SK-N-MC (cell line): ENCODE measurements at regions not wholly inside any gene's neighbourhood (a gene's known extent, or its start where the extent isn't known, plus 50 kb on each side); places are given as distances from the start of the nearest gene placed in this dataset.
"Not testable (repeated sequence)": the region's sequence is repeated elsewhere in the genome, so short reads cannot be mapped to it uniquely, and the experiment has no call there.

Experiments
- DNase-seq: peaks from one replicate; pipeline ENCODE4 v3.0.0-alpha.2; 2011; ENCODE audit warnings: low read depth, low spot score
- H3K27ac ChIP-seq: fragments of 200-600 bp; sonication (generic); 2 replicates; pipeline ENCODE4 v1.5.1; 2016; ENCODE audit warnings: mixed run types
- H3K36me3 ChIP-seq: fragments of 200-600 bp; sonication (generic); 2 replicates; pipeline ENCODE4 v1.6.1; 2017; ENCODE audit warnings: antibody characterized with exemption, low read length, mixed read lengths; ENCODE audit not compliant: insufficient read depth
- H3K4me3 ChIP-seq: fragments of 200-600 bp; sonication (generic); 2 replicates; pipeline ENCODE4 v1.5.1; 2016
- H3K9ac ChIP-seq: fragments of 200-600 bp; sonication (generic); 2 replicates; pipeline ENCODE4 v1.8.0; 2017; ENCODE audit warnings: mixed run types, mixed read lengths; ENCODE audit not compliant: insufficient read length
- H3K9me3 ChIP-seq: fragments of 200-600 bp; sonication (generic); 2 replicates; pipeline ENCODE4 v1.6.1; 2017; ENCODE audit warnings: low read depth, mild to moderate bottlenecking, antibody characterized with exemption, low read length, moderate library complexity, mixed read lengths
- EZH2 ChIP-seq: fragments of 200-600 bp; sonication (generic); IDR thresholded peaks from one replicate; pipeline ENCODE4 v1.6.1; 2017; ENCODE audit warnings: antibody characterized with exemption
- FOXP2 ChIP-seq: optimal IDR thresholded peaks from 2 replicates; pipeline ENCODE3; 2011; ENCODE audit warnings: mild to moderate bottlenecking, moderate library complexity; ENCODE audit not compliant: insufficient read depth; ENCODE audit errors: extremely low read length, control extremely low read depth
- POLR2AphosphoS5 ChIP-seq: IDR thresholded peaks from 2 replicates; pipeline ENCODE4 v1.6.1; 2012; ENCODE audit warnings: mild to moderate bottlenecking, low read depth, low read length, borderline replicate concordance

GRCh38 chr2:114283774-114284173, 158.7 kb upstream of the DPP10 start:
- Histone ChIP-seq H3K4me3 (no peak overlapping the region), H3K9me3 (no peaks in the 10 kb centered on the region), H3K36me3 (no peaks in the 10 kb centered on the region), H3K9ac (no peak overlapping the region), H3K27ac (no peak overlapping the region)
- TF ChIP-seq POLR2AphosphoS5, result no peak
- no peak for TF ChIP-seq FOXP2
- no peak for TF ChIP-seq EZH2
- DNase-seq, result no peak

DNA sequence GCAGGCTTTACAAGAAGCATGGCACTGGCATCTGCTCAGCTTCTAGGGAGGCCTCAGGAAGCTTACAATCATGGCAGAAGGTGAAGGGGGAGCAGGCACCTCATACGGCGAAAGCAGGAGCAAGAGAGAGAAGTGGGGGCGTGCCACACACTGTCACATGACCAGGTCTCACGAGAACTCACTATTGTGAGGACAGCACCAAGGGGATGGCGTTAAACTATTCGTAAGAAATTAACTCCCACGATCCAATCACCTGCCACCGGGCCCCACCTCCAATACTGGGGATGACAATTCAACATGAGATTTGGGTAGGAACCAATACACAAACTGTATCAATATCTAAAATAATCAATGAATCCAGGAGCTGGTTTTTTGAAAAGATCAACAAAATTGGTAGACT, 156.0 kb upstream of the DPP10 start:
- TF ChIP-seq EZH2 (no peak), FOXP2 (no peak), POLR2AphosphoS5 (no peak)
- no peak overlapping the region for H3K27ac ChIP-seq
- H3K4me3 ChIP-seq, result no peak overlapping the region
- H3K9me3 ChIP-seq, result no peaks in the 10 kb centered on the region
- H3K36me3 ChIP-seq, result no peaks in the 10 kb centered on the region
- no peak for DNase-seq
- no peak overlapping the region for H3K9ac ChIP-seq

GRCh38 chr2:114293355-114293754, 149.1 kb upstream of the DPP10 start:
- no peak for DNase-seq
- Histone ChIP-seq H3K4me3 (no peak overlapping the region), H3K27ac (no peak overlapping the region), H3K36me3 (no peaks in the 10 kb centered on the region), H3K9me3 (no peaks in the 10 kb centered on the region), H3K9ac (no peak overlapping the region)
- TF ChIP-seq FOXP2, result no peak
- TF ChIP-seq EZH2, result no peak
- no peak for TF ChIP-seq POLR2AphosphoS5

GRCh38 chr2:114294741-114295140, 147.7 kb upstream of the DPP10 start:
- Histone ChIP-seq H3K9me3 (no peaks in the 10 kb centered on the region), H3K36me3 (no peaks in the 10 kb centered on the region)

DNA sequence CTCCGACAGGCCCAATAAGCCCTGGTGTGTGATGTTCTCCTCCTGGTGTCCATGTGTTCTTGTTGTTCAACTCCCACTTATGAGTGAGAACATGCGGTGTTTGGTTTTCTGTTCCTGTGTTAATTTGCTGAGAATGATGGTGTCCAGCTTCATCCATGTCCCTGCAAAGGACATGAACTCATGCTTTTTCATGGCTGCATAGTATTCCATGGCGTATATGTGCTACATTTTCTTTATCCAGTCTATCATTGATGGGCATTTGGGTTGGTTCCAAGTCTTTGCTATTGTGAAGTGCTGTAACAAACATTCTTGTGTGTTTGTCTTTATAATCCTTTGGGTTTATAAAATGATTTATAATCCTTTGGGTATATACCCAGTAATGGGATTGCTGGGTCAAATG, 142.1 kb upstream of the DPP10 start:
- not testable (repeated sequence) for H3K4me3 ChIP-seq, H3K27ac ChIP-seq, H3K9ac ChIP-seq, H3K36me3 ChIP-seq, H3K9me3 ChIP-seq, DNase-seq

More at GRCh38 chr2:114294741-114295140, 147.7 kb upstream of the DPP10 start:
- no peak overlapping the region for H3K9ac ChIP-seq
- no peak overlapping the region for H3K4me3 ChIP-seq
- no peak for TF ChIP-seq EZH2
- no peak for TF ChIP-seq POLR2AphosphoS5
- TF ChIP-seq FOXP2, result no peak
- no peak overlapping the region for H3K27ac ChIP-seq
- DNase-seq, result no peak

GRCh38 chr2:114316532-114317300, 125.7 kb upstream of the DPP10 start:
- Histone ChIP-seq H3K9ac (no peak overlapping the region), H3K27ac (no peak overlapping the region), H3K36me3 (no peaks in the 10 kb centered on the region), H3K4me3 (no peak overlapping the region), H3K9me3 (no peaks in the 10 kb centered on the region)
- TF ChIP-seq POLR2AphosphoS5 (no peak), EZH2 (no peak), FOXP2 (no peak)
- no peak for DNase-seq

GRCh38 chr2:114330594-114330993, 111.8 kb upstream of the DPP10 start:
- Histone ChIP-seq H3K36me3 (no peaks in the 10 kb centered on the region), H3K4me3 (no peak overlapping the region), H3K9me3 (no peaks in the 10 kb centered on the region), H3K9ac (no peak overlapping the region), H3K27ac (no peak overlapping the region)
- no peak for DNase-seq
- TF ChIP-seq EZH2, result no peak
- no peak for TF ChIP-seq POLR2AphosphoS5
- TF ChIP-seq FOXP2, result no peak

GRCh38 chr2:114331934-114332333, 110.5 kb upstream of the DPP10 start:
- Histone ChIP-seq H3K27ac (no peak overlapping the region), H3K9me3 (no peaks in the 10 kb centered on the region), H3K9ac (no peak overlapping the region), H3K36me3 (no peaks in the 10 kb centered on the region), H3K4me3 (no peak overlapping the region)
- no peak for DNase-seq
- TF ChIP-seq FOXP2, result no peak
- TF ChIP-seq EZH2, result no peak
- TF ChIP-seq POLR2AphosphoS5, result no peak

DNA sequence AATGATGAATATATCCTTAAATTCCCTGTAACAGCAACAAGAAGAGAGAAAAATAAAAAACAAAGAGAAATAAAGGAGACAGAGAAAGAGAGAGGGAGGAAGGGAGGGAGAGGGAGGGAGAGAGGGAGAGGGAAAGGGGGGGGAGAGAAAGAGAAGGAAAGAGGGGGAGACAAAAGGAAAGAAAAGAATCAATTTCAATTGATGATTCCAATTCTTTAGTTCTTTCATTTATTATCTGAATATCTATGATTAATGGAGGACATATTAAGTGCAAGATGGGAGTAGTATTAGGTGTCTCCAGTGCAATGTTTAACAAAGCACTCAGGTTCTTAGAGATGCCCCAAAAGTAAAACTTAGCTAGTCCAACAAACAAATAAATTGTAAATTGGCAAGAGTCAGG, 97.2 kb upstream of the DPP10 start:
- no peak for DNase-seq
- Histone ChIP-seq H3K9me3 (no peaks in the 10 kb centered on the region), H3K9ac (no peak overlapping the region), H3K4me3 (no peak overlapping the region), H3K27ac (no peak overlapping the region), H3K36me3 (no peaks in the 10 kb centered on the region)
- TF ChIP-seq EZH2, result no peak
